IMR-90 (cell line): ENCODE measurements at regions not wholly inside any gene's neighbourhood (a gene's known extent, or its start where the extent isn't known, plus 50 kb on each side); places are given as distances from the start of the nearest gene placed in this dataset.

Experiments used
- ATAC-seq: fragments of 200-7000 bp; cut with Tn5 transposase; 2 replicates; pipeline ENCODE4 v1.9.1; 2020; ENCODE audit warnings: low read depth, mild to moderate bottlenecking, moderate library complexity
- BruUV-seq: library from RNA; stranded (reverse); fragments of 400-500 nt; replicated peaks from 2 replicates; lab custom pipeline; 2021; lab: Mats Ljungman, UMichigan
- CTCF ChIA-PET: fragments of 300-600 bp; formaldehyde crosslinking; extraction: SDS; loops from one replicate; lab custom pipeline; 2021; ENCODE audit warnings: antibody characterized with exemption; lab: Yijun Ruan, JAX
- POLR2A ChIA-PET: fragments of 300-600 bp; sonication (Branson Sonifier 250); formaldehyde crosslinking; loops from one replicate; lab custom pipeline; 2022; ENCODE audit warnings: antibody characterized with exemption; ENCODE audit not compliant: unreplicated experiment; lab: Charles Lee
- DNase-seq: peaks from one replicate; pipeline ENCODE4 v3.0.0; 2013
- H2AFZ ChIP-seq: replicated peaks from 2 replicates; pipeline ENCODE3; 2013; ENCODE audit warnings: low read length, mild to moderate bottlenecking; ENCODE audit not compliant: poor library complexity
- H2AK5ac ChIP-seq: 2 replicates; pipeline ENCODE4 v1.6.1; 2013; ENCODE audit warnings: low read depth, low read length, inconsistent platforms
- H2AK9ac ChIP-seq: replicated peaks from 2 replicates; pipeline ENCODE3; 2013; ENCODE audit warnings: mild to moderate bottlenecking, low read depth, low read length, moderate library complexity; ENCODE audit not compliant: poor library complexity
- H2BK120ac ChIP-seq: 2 replicates; pipeline ENCODE4 v1.6.1; 2013; ENCODE audit warnings: low read depth, low read length, inconsistent platforms
- H2BK15ac ChIP-seq: 3 replicates; pipeline ENCODE4 v1.6.1; 2013; ENCODE audit warnings: low read depth, low read length, inconsistent platforms
- H2BK20ac ChIP-seq: 2 replicates; pipeline ENCODE4 v1.6.1; 2013; ENCODE audit warnings: low read depth, mild to moderate bottlenecking, inconsistent platforms, low read length, moderate library complexity
- H2BK5ac ChIP-seq: 2 replicates; pipeline ENCODE4 v1.6.1; 2013; ENCODE audit warnings: mild to moderate bottlenecking, low read depth, low read length, inconsistent platforms; ENCODE audit not compliant: poor library complexity, severe bottlenecking
- H3K14ac ChIP-seq: replicated peaks from 2 replicates; pipeline ENCODE4 v1.6.1; 2013; ENCODE audit warnings: low read depth, low read length, inconsistent platforms
- H3K18ac ChIP-seq: 2 replicates; pipeline ENCODE4 v1.6.1; 2013; ENCODE audit warnings: low read depth, low read length, control low read depth
- H3K23ac ChIP-seq: 2 replicates; pipeline ENCODE4 v1.6.1; 2013; ENCODE audit warnings: low read depth, low read length, inconsistent platforms
- H3K27ac ChIP-seq: 2 replicates; pipeline ENCODE4 v1.5.1; 2013; ENCODE audit warnings: mild to moderate bottlenecking, control low read depth, low read length; ENCODE audit not compliant: insufficient read depth
- H3K27me3 ChIP-seq: 2 replicates; pipeline ENCODE4 v1.6.1; 2013; ENCODE audit warnings: low read length; ENCODE audit not compliant: control insufficient read depth, insufficient read depth
- H3K36me3 ChIP-seq: 2 replicates; pipeline ENCODE4 v1.6.1; 2013; ENCODE audit warnings: low read length, mixed read lengths; ENCODE audit not compliant: control insufficient read depth, insufficient read depth
- H3K4ac ChIP-seq: 2 replicates; pipeline ENCODE4 v1.6.1; 2013; ENCODE audit warnings: low read depth, low read length, inconsistent platforms
- H3K4me1 ChIP-seq: 2 replicates; pipeline ENCODE4 v1.6.1; 2013; ENCODE audit warnings: low read length, mixed read lengths; ENCODE audit not compliant: control insufficient read depth, insufficient read depth
- H3K4me2 ChIP-seq: 2 replicates; pipeline ENCODE4 v1.6.1; 2013; ENCODE audit warnings: low read depth, mild to moderate bottlenecking, control low read depth, low read length, moderate library complexity
- H3K4me3 ChIP-seq: 2 replicates; pipeline ENCODE4 v1.5.1; 2013; ENCODE audit warnings: low read depth, mild to moderate bottlenecking, control low read depth, low read length, moderate library complexity; ENCODE audit not compliant: insufficient read depth
- H3K56ac ChIP-seq: 2 replicates; pipeline ENCODE4 v1.6.1; 2013; ENCODE audit warnings: low read length, inconsistent platforms; ENCODE audit not compliant: insufficient read depth; ENCODE audit errors: extremely low read depth
- H3K79me1 ChIP-seq, 2 experiments: 2 replicates each; pipeline ENCODE4 v1.6.1; 2013; ENCODE audit warnings: low read length in 2 of 2, inconsistent platforms in 1 of 2, low read depth in 1 of 2
- H3K9ac ChIP-seq: 2 replicates; pipeline ENCODE4 v1.6.1; 2013; ENCODE audit warnings: low read depth, low read length, control low read depth
- H3K9me1 ChIP-seq: 2 replicates; pipeline ENCODE4 v1.6.1; 2013; ENCODE audit warnings: low read length, inconsistent platforms; ENCODE audit not compliant: insufficient read depth
- H3K9me3 ChIP-seq: 2 replicates; pipeline ENCODE4 v1.6.1; 2013; ENCODE audit warnings: low read length; ENCODE audit not compliant: control insufficient read depth, insufficient read depth
- H4K20me1 ChIP-seq: 2 replicates; pipeline ENCODE4 v1.6.1; 2013; ENCODE audit warnings: low read length, inconsistent platforms; ENCODE audit not compliant: insufficient read depth
- H4K5ac ChIP-seq: 2 replicates; pipeline ENCODE4 v1.6.1; 2013; ENCODE audit warnings: mild to moderate bottlenecking, low read depth, low read length, control low read depth
- H4K8ac ChIP-seq, 2 experiments: 2 replicates each; pipeline ENCODE4 v1.6.1; 2013; ENCODE audit warnings: low read depth in 2 of 2, low read length in 2 of 2, control low read depth in 1 of 2, inconsistent platforms in 1 of 2
- H4K91ac ChIP-seq: 2 replicates; pipeline ENCODE4 v1.6.1; 2013; ENCODE audit warnings: low read depth, low read length, inconsistent platforms; ENCODE audit not compliant: insufficient read depth
- BHLHE40 ChIP-seq: fragments of 150-350 bp; IDR thresholded peaks from 2 replicates; pipeline ENCODE4 v1.6.1; 2016; ENCODE audit warnings: mild to moderate bottlenecking, low read depth, low read length
- CHD1 ChIP-seq: IDR thresholded peaks from 2 replicates; pipeline ENCODE4 v1.6.1; 2012; ENCODE audit warnings: low read depth, low read length, improper control_type of control experiment
- CTCF ChIP-seq: conservative IDR thresholded peaks from 2 replicates; pipeline ENCODE4 v1.5.1; 2012; ENCODE audit warnings: mild to moderate bottlenecking, low read depth, low read length, improper control_type of control experiment
- FOS ChIP-seq: fragments of 150-350 bp; IDR thresholded peaks from 2 replicates; pipeline ENCODE4 v1.6.1; 2016; ENCODE audit warnings: low read depth, low read length
- MXI1 ChIP-seq: IDR thresholded peaks from 2 replicates; pipeline ENCODE4 v1.6.1; 2012; ENCODE audit warnings: low read depth, mild to moderate bottlenecking, low read length, moderate library complexity, borderline replicate concordance
- POLR2A ChIP-seq: IDR thresholded peaks from 2 replicates; pipeline ENCODE4 v1.6.1; 2012; ENCODE audit warnings: mild to moderate bottlenecking, low read depth, low read length
- RAD21 ChIP-seq: IDR thresholded peaks from 2 replicates; pipeline ENCODE4 v1.6.1; 2012; ENCODE audit warnings: low read length, improper control_type of control experiment
- RCOR1 ChIP-seq: IDR thresholded peaks from 2 replicates; pipeline ENCODE4 v1.6.1; 2012; ENCODE audit warnings: mild to moderate bottlenecking, low read length, improper control_type of control experiment; ENCODE audit not compliant: insufficient replicate concordance
- RFX5 ChIP-seq: IDR thresholded peaks from 2 replicates; pipeline ENCODE4 v1.8.0; 2012; ENCODE audit warnings: low read depth, mild to moderate bottlenecking, low read length, moderate library complexity
- SMC3 ChIP-seq: fragments of 150-350 bp; IDR thresholded peaks from 2 replicates; pipeline ENCODE4 v1.6.1; 2016; ENCODE audit warnings: low read depth, mild to moderate bottlenecking, antibody characterized with exemption, low read length, moderate library complexity
- USF2 ChIP-seq: fragments of 150-350 bp; IDR thresholded peaks from 2 replicates; pipeline ENCODE4 v1.6.1; 2017; ENCODE audit warnings: mild to moderate bottlenecking, antibody characterized with exemption, low read length, low read depth
- dilution Hi-C: fragments of 300-500 bp; cut with HindIII; formaldehyde crosslinking; loops from one replicate; pipeline ENCODE4 v1.14.3; 2018; ENCODE audit warnings: low sequenced_read_pairs; ENCODE audit not compliant: unreplicated experiment
- in situ Hi-C: fragments of 300-500 bp; cut with MboI; formaldehyde crosslinking; loops from 3 replicates; pipeline ENCODE4 v1.14.3; 2019; ENCODE audit warnings: low sequenced_read_pairs, inconsistent platforms, mixed read lengths
- intact Hi-C: fragments of 100-400 bp; cut with micrococcal nuclease; formaldehyde crosslinking; loops from 2 replicates; pipeline ENCODE4 v1.10.0; 2022

- no peak overlapping the region for H2BK120ac ChIP-seq
- H4K20me1 ChIP-seq: no peaks in the 10 kb centered on the region
- no peak overlapping the region for H3K56ac ChIP-seq
- H4K91ac ChIP-seq: no peak overlapping the region
- no peaks in the 10 kb centered on the region for H3K79me1 ChIP-seq
- no peak overlapping the region for H3K4me2 ChIP-seq
- no peak overlapping the region for H2BK20ac ChIP-seq
- H3K4ac ChIP-seq: no peak overlapping the region
- no peak overlapping the region for H4K5ac ChIP-seq
- ChIA-PET POLR2A (no interaction called here), CTCF (no interaction called here)
- H3K9ac ChIP-seq: no peak overlapping the region
- H3K4me1 ChIP-seq: no peaks in the 10 kb centered on the region
- H3K23ac ChIP-seq: no peak overlapping the region
- H3K14ac ChIP-seq: no peak overlapping the region
- DNase-seq (no peak), ATAC-seq (no peak)
- H3K27ac ChIP-seq: no peak overlapping the region
- H4K8ac ChIP-seq: no peak overlapping the region
- H3K36me3 ChIP-seq: no peaks in the 10 kb centered on the region
- intact Hi-C loops: no loop called here
- TF ChIP-seq MXI1 (no peak), USF2 (no peak), RAD21 (no peak), CTCF (no peak), FOS (no peak), RFX5 (no peak), SMC3 (no peak), BHLHE40 (no peak), CHD1 (no peak), RCOR1 (no peak), POLR2A (no peak)
- no peak overlapping the region for H2BK15ac ChIP-seq
- H2AK9ac ChIP-seq: no peak overlapping the region
- H2BK5ac ChIP-seq: no peak overlapping the region
- H2AK5ac ChIP-seq: no peak overlapping the region
- dilution Hi-C loops: no loop called here
- H3K9me1 ChIP-seq: no peaks in the 10 kb centered on the region
- no TSS peak for BruUV-seq
- no peak overlapping the region for H2AFZ ChIP-seq
- no peaks in the 10 kb centered on the region for H3K27me3 ChIP-seq
- H3K4me3 ChIP-seq: no peak overlapping the region
- H3K9me3 ChIP-seq: no peaks in the 10 kb centered on the region; the same call in 1 of the 2 replicates
- no peak overlapping the region for H3K18ac ChIP-seq
- in situ Hi-C loops: no loop called here
These were observed 556.7 kb upstream of the ACVR2A start for GRCh38 chr2:147288131-147288530.
